Tibial nerve (tissue), 4 donors: ENCODE measurements at regions not wholly inside any gene's neighbourhood (a gene's known extent, or its start where the extent isn't known, plus 50 kb on each side); places are given as distances from the start of the nearest gene placed in this dataset.

Experiments
- DNase-seq, 2 donors: peaks; one replicate each; pipeline ENCODE4 v3.0.0-alpha.2; 2019; ENCODE audit warnings: low spot score in 2 of 2
- H3K27ac ChIP-seq, 4 donors: fragments of 200-600 bp; sonication (generic) in 3 of 4; one replicate each; pipeline ENCODE4 v1.5.1; 2017 to 2019; ENCODE audit warnings: mild to moderate bottlenecking in 1 of 4
- H3K27me3 ChIP-seq, 2 donors: fragments of 200-600 bp; sonication (generic) in 1 of 2; one replicate each; pipeline versions ENCODE4 v1.5.1 to v1.6.0; 2017 to 2019
- H3K36me3 ChIP-seq, 3 donors: fragments of 200-600 bp; sonication (generic); one replicate each; pipeline ENCODE4 v1.5.1; 2018 to 2019
- H3K4me1 ChIP-seq, 4 donors: fragments of 200-600 bp; sonication (generic) in 3 of 4; one replicate each; pipeline ENCODE4 v1.5.1; 2017 to 2019
- H3K4me3 ChIP-seq, 4 donors: fragments of 200-600 bp; sonication (generic) in 3 of 4; one replicate each; pipeline ENCODE4 v1.5.1; 2017 to 2019; ENCODE audit warnings: mild to moderate bottlenecking in 1 of 4, moderate library complexity in 1 of 4
- H3K9me3 ChIP-seq, 4 donors: fragments of 200-600 bp; sonication (generic) in 3 of 4; one replicate each; pipeline ENCODE4 v1.5.1; 2017 to 2019
- EP300 ChIP-seq, 2 donors: sonication (generic); formaldehyde crosslinking; IDR thresholded peaks; one replicate each; pipeline ENCODE4 v1.6.1; 2017; ENCODE audit warnings: antibody characterized with exemption in 2 of 2, mild to moderate bottlenecking in 1 of 2
- POLR2A ChIP-seq, 2 donors: fragments of 450-650 bp; IDR thresholded peaks; one replicate each; pipeline ENCODE4 v1.6.1; 2017; ENCODE audit warnings: antibody characterized with exemption in 2 of 2, mild to moderate bottlenecking in 2 of 2, moderate library complexity in 2 of 2
- WGBS, 2 donors: methylation state at CpG; one replicate each; pipeline ENCODE4 v1.1.5; 2018; 5-methylcytosine and 5-hydroxymethylcytosine counted together
- TF ChIP-seq, protein P1 (sequence below), 5 experiments: fragments of 200-600 bp in 3 of 5; fragments of 450-650 bp in 2 of 5; sonication (generic) in 3 of 5; IDR thresholded peaks; one replicate each; pipeline ENCODE4 v1.5.1; 2016 to 2019; ENCODE audit warnings: antibody characterized with exemption in 5 of 5, mild to moderate bottlenecking in 3 of 5, moderate library complexity in 2 of 5

- Histone ChIP-seq H3K36me3 (no peaks in the 10 kb centered on the region), H3K4me1 (no peaks in the 10 kb centered on the region), H3K27me3 (no peaks in the 10 kb centered on the region), H3K27ac (no peak overlapping the region), H3K4me3 (no peak overlapping the region), H3K9me3 (peaks cover 0 to 7% (median 0%) of the 10 kb centered on the region in 4 donors)
- WGBS, 2 donors, result 53 to 57% methylated on average over 3 of the region's 3 CpGs
- TF ChIP-seq POLR2A (IDR thresholded peaks at IDR 0.05) (no peak), EP300 (IDR thresholded peaks at IDR 0.05) (no peak)
- TF ChIP-seq, protein P1, sequence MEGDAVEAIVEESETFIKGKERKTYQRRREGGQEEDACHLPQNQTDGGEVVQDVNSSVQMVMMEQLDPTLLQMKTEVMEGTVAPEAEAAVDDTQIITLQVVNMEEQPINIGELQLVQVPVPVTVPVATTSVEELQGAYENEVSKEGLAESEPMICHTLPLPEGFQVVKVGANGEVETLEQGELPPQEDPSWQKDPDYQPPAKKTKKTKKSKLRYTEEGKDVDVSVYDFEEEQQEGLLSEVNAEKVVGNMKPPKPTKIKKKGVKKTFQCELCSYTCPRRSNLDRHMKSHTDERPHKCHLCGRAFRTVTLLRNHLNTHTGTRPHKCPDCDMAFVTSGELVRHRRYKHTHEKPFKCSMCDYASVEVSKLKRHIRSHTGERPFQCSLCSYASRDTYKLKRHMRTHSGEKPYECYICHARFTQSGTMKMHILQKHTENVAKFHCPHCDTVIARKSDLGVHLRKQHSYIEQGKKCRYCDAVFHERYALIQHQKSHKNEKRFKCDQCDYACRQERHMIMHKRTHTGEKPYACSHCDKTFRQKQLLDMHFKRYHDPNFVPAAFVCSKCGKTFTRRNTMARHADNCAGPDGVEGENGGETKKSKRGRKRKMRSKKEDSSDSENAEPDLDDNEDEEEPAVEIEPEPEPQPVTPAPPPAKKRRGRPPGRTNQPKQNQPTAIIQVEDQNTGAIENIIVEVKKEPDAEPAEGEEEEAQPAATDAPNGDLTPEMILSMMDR (IDR thresholded peaks at IDR 0.05), result no peak
- DNase-seq, result no peak
Measured at GRCh38 chr15:85976986-85977385, 102.7 kb upstream of the AGBL1 start.

DNA sequence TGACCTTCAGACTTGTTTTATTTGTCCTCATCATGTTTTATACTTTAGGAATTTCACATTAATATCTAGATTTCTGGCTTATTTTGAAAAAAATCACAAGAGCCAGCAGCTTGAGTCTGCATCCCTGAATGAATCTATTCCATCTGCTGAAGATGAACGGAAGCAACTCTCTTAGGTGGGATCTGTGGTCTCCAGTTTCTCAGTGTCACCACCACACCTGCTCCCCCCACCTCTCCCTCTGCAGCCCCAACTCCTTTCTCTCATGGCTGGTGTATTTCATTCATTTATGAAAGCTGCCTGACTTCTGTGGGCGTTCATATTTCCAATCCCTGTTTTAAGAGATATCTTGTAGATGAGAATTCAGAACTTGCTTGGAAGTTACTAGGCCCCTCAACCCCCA is 102.1 kb upstream of the AGBL1 start:
- Histone ChIP-seq H3K27me3 (no peaks in the 10 kb centered on the region), H3K9me3 (peaks cover 0 to 7% (median 0%) of the 10 kb centered on the region in 4 donors), H3K27ac (no peak overlapping the region), H3K4me1 (no peaks in the 10 kb centered on the region), H3K36me3 (no peaks in the 10 kb centered on the region), H3K4me3 (no peak overlapping the region)
- 73 to 88% methylated on average over 2 of the region's 2 CpGs for WGBS, 2 donors
- TF ChIP-seq, protein P1 (IDR thresholded peaks at IDR 0.05), result no peak
- TF ChIP-seq POLR2A (IDR thresholded peaks at IDR 0.05), result no peak
- DNase-seq, result no peak

- H3K36me3 ChIP-seq, result no peaks in the 10 kb centered on the region
- H3K27ac ChIP-seq, result no peak overlapping the region
- 98 to 99% methylated on average over 5 of the region's 5 CpGs for WGBS, 2 donors
- DNase-seq, result no peak
- no peak overlapping the region for H3K4me3 ChIP-seq
- no peaks in the 10 kb centered on the region for H3K27me3 ChIP-seq
- peaks cover 0 to 7% (median 0%) of the 10 kb centered on the region in 4 donors for H3K9me3 ChIP-seq
- TF ChIP-seq POLR2A (IDR thresholded peaks at IDR 0.05), result no peak
- no peak for TF ChIP-seq EP300 (IDR thresholded peaks at IDR 0.05)
- no peaks in the 10 kb centered on the region for H3K4me1 ChIP-seq
Measured at GRCh38 chr15:85979929-85980328, 99.7 kb upstream of the AGBL1 start.

DNA sequence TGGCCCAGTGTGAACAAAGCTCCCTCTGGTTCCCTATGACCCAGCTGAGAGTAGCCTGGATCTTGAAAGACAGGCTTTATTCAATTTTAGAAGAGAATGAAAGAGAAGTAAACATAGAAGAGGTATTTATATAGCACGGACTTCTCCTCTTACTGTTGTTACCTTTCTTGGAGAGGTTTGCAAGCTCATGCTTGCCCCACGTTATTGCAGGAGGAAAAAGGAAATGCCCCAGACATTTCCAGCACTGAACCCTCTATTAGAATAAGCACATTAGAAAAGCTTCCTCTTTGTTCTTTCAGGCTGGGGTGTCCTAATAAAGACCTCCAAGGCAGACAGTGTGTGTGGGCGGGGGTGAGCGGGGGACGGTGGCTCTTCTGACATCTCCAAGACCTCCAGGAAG is 98.7 kb upstream of the AGBL1 start:
- 46 to 47% methylated on average over 5 of the region's 5 CpGs for WGBS, 2 donors
- H3K4me3 ChIP-seq, result no peak overlapping the region
- peaks cover 0 to 5% (median 0%) of the 10 kb centered on the region in 4 donors for H3K9me3 ChIP-seq
- DNase-seq, result no peak
- H3K27ac ChIP-seq, result no peak overlapping the region
- H3K27me3 ChIP-seq, result no peaks in the 10 kb centered on the region
- no peaks in the 10 kb centered on the region for H3K36me3 ChIP-seq
- no peak for TF ChIP-seq POLR2A (IDR thresholded peaks at IDR 0.05)
- TF ChIP-seq EP300 (IDR thresholded peaks at IDR 0.05), result no peak
- TF ChIP-seq, protein P1 (IDR thresholded peaks at IDR 0.05), result no peak
- H3K4me1 ChIP-seq, result no peaks in the 10 kb centered on the region

DNA sequence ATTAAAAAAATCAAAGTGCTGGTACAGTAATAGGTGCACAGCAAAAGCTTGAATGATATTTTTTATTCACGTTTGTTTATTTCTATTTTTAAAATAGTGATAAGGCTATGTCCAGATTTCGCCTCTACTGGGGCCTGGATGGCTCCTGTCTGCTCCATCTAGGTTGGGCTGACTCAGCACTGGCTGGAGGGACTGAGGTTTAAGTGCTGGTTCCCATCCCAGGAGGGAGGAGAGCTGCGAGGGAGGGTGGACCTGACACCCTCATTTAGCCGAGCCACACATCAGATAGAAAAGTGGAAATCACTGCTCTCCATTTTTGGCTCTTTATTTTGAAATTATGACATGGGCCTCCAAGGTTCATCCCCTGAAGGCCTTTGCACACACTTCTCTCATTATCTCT is 95.4 kb upstream of the AGBL1 start:
- Histone ChIP-seq H3K36me3 (no peaks in the 10 kb centered on the region), H3K9me3 (no peaks in the 10 kb centered on the region), H3K4me3 (no peak overlapping the region), H3K4me1 (no peaks in the 10 kb centered on the region), H3K27ac (no peak overlapping the region), H3K27me3 (no peaks in the 10 kb centered on the region)
- no peak for TF ChIP-seq POLR2A (IDR thresholded peaks at IDR 0.05)
- no peak for DNase-seq
- 43 to 48% methylated on average over 4 of the region's 4 CpGs for WGBS, 2 donors

GRCh38 chr15:85986116-85986515 is 93.6 kb upstream of the AGBL1 start:
- TF ChIP-seq, protein P1 (IDR thresholded peaks at IDR 0.05), result no peak
- no peak for TF ChIP-seq EP300 (IDR thresholded peaks at IDR 0.05)
- no peak for TF ChIP-seq POLR2A (IDR thresholded peaks at IDR 0.05)
- H3K9me3 ChIP-seq, result peaks cover 0 to 5% (median 0%) of the 10 kb centered on the region in 4 donors
- no peak overlapping the region for H3K27ac ChIP-seq
- no peaks in the 10 kb centered on the region for H3K27me3 ChIP-seq
- H3K4me1 ChIP-seq, result no peaks in the 10 kb centered on the region
- no peak for DNase-seq
- H3K36me3 ChIP-seq, result no peaks in the 10 kb centered on the region
- no peak overlapping the region for H3K4me3 ChIP-seq
- WGBS, 2 donors, result 77 to 85% methylated on average over 4 of the region's 4 CpGs
